A549 (cell line): ENCODE measurements at regions not wholly inside any gene's neighbourhood (a gene's known extent, or its start where the extent isn't known, plus 50 kb on each side); places are given as distances from the start of the nearest gene placed in this dataset.

Experiments
- ATAC-seq, 2 experiments: fragments of 200-7000 bp in 1 of 2; fragments of >200 bp in 1 of 2; cut with Nextera tagmentation in 1 of 2; cut with Tn5 transposase in 1 of 2; 3 replicates each; pipeline versions ENCODE4 v1.8.0 to v1.9.1; 2018 to 2020; ENCODE audit warnings: mild to moderate bottlenecking in 1 of 2, moderate library complexity in 1 of 2
- CTCF ChIA-PET: fragments of 300-600 bp; sonication (Branson Sonifier 250); formaldehyde crosslinking; extraction: SDS; loops from one replicate; lab custom pipeline; 2021; ENCODE audit warnings: antibody characterized with exemption, inconsistent platforms; lab: Yijun Ruan, JAX
- POLR2A ChIA-PET: fragments of 350-600 bp; formaldehyde crosslinking; extraction: SDS; loops from one replicate; lab custom pipeline; 2021; ENCODE audit warnings: antibody characterized with exemption, inconsistent platforms; lab: Yijun Ruan, JAX
- DNase-seq, 2 experiments: peaks; one replicate each; pipeline versions ENCODE4 v3.0.0 to v3.0.0-alpha.2; 2011 to 2016; ENCODE audit warnings: low read depth in 1 of 2, low spot score in 1 of 2
- FAIRE-seq: peaks from 2 replicates; lab custom pipeline; 2011; peaks lifted over from hg19 to GRCh38; lab: Jason Lieb, UNC
- H3K27ac ChIP-seq, 2 experiments: fragments of >200 bp; sonication (Bioruptor Twin); formaldehyde crosslinking; 3 replicates each; pipeline ENCODE4 v1.5.1; 2016 to 2017
- H3K4me1 ChIP-seq: fragments of >200 bp; sonication (Bioruptor Twin); formaldehyde crosslinking; 3 replicates; pipeline ENCODE4 v1.6.1; 2016
- H3K4me2 ChIP-seq: fragments of >200 bp; sonication (Bioruptor Twin); formaldehyde crosslinking; 3 replicates; pipeline ENCODE4 v1.6.1; 2016
- H3K4me3 ChIP-seq: fragments of >200 bp; sonication (Bioruptor Twin); formaldehyde crosslinking; 3 replicates; pipeline ENCODE4 v1.5.1; 2016
- H3K9me3 ChIP-seq: fragments of >200 bp; sonication (Bioruptor Twin); formaldehyde crosslinking; 3 replicates; pipeline ENCODE4 v1.6.1; 2016
- BHLHE40 ChIP-seq: IDR thresholded peaks from 2 replicates; pipeline ENCODE4 v1.6.1; 2012; ENCODE audit warnings: low read depth, low read length, inconsistent platforms
- CBX2 ChIP-seq: fragments of 200-600 bp; sonication (generic); IDR thresholded peaks from 2 replicates; pipeline ENCODE4 v1.6.1; 2016; ENCODE audit warnings: low read depth, mild to moderate bottlenecking, borderline replicate concordance
- CBX8 ChIP-seq: fragments of 200-600 bp; sonication (generic); IDR thresholded peaks from 2 replicates; pipeline ENCODE4 v1.6.1; 2016
- CEBPB ChIP-seq, 2 experiments: fragments of >200 bp in 1 of 2; sonication (Bioruptor Twin) in 1 of 2; formaldehyde crosslinking in 1 of 2; IDR thresholded peaks; 2 replicates each; pipeline ENCODE4 v1.6.1; 2012 to 2016
- CHD2 ChIP-seq: fragments of 150-350 bp; IDR thresholded peaks from 2 replicates; pipeline ENCODE4 v1.6.1; 2014; ENCODE audit warnings: low read length; ENCODE audit not compliant: partially characterized antibody
- CHD4 ChIP-seq: fragments of 200-600 bp; sonication (generic); IDR thresholded peaks from 2 replicates; pipeline ENCODE4 v1.6.1; 2016; ENCODE audit warnings: antibody characterized with exemption, mild to moderate bottlenecking, borderline replicate concordance
- EHMT2 ChIP-seq: fragments of 200-600 bp; sonication (generic); IDR thresholded peaks from 2 replicates; pipeline ENCODE4 v1.6.1; 2016; ENCODE audit warnings: antibody characterized with exemption, low read depth, mild to moderate bottlenecking, moderate library complexity
- FOSB ChIP-seq: fragments of 250-450 bp; sonication (Bioruptor Pico); IDR thresholded peaks from 2 replicates; pipeline ENCODE4 v1.5.0; 2020; ENCODE audit warnings: mild to moderate bottlenecking, moderate library complexity
- GATA3 ChIP-seq: IDR thresholded peaks from 2 replicates; pipeline ENCODE4 v1.6.1; 2012; ENCODE audit warnings: borderline replicate concordance
- HEYL ChIP-seq: fragments of 250-450 bp; sonication (Bioruptor Pico); IDR thresholded peaks from 2 replicates; pipeline ENCODE4 v1.8.0; 2021; ENCODE audit warnings: mild to moderate bottlenecking, moderate library complexity
- HOXA7 ChIP-seq: fragments of 250-450 bp; sonication (Bioruptor Pico); IDR thresholded peaks from 2 replicates; pipeline ENCODE4 v1.5.0; 2020; ENCODE audit warnings: mild to moderate bottlenecking, moderate library complexity
- JUN ChIP-seq, 2 experiments: fragments of >200 bp; sonication (Bioruptor Twin); formaldehyde crosslinking; IDR thresholded peaks; 2 replicates in 1 of 2; 3 replicates in 1 of 2; pipeline ENCODE4 v1.6.1; 2016 to 2017
- KDM1A ChIP-seq: fragments of 200-600 bp; sonication (generic); IDR thresholded peaks from 2 replicates; pipeline ENCODE4 v1.6.1; 2016; ENCODE audit warnings: low read depth, mild to moderate bottlenecking
- MAFK ChIP-seq: fragments of 450-650 bp; IDR thresholded peaks from 2 replicates; pipeline ENCODE4 v1.6.1; 2014; ENCODE audit not compliant: partially characterized antibody
- RAD21 ChIP-seq, 2 experiments: fragments of >200 bp in 1 of 2; sonication (Bioruptor Twin) in 1 of 2; formaldehyde crosslinking in 1 of 2; IDR thresholded peaks in 1 of 2; conservative IDR thresholded peaks in 1 of 2; 2 replicates in 1 of 2; 3 replicates in 1 of 2; pipeline ENCODE4 v1.6.1; 2012 to 2018; ENCODE audit warnings: inconsistent platforms in 1 of 2
- RFX5 ChIP-seq: fragments of 450-650 bp; IDR thresholded peaks from 2 replicates; pipeline ENCODE4 v1.7.1; 2014; ENCODE audit warnings: antibody characterized with exemption, mild to moderate bottlenecking, moderate library complexity
- SMC3 ChIP-seq: fragments of >200 bp; sonication (Bioruptor Twin); formaldehyde crosslinking; IDR thresholded peaks from 3 replicates; pipeline ENCODE4 v1.6.1; 2018; ENCODE audit warnings: inconsistent platforms
- SREBF2 ChIP-seq: fragments of 450-650 bp; IDR thresholded peaks from 2 replicates; pipeline ENCODE4 v1.6.1; 2014; ENCODE audit warnings: mild to moderate bottlenecking, moderate library complexity
- TFCP2L1 ChIP-seq: fragments of 250-450 bp; sonication (Bioruptor Pico); IDR thresholded peaks from 2 replicates; pipeline ENCODE4 v1.5.0; 2021; ENCODE audit warnings: mild to moderate bottlenecking
- TP53 ChIP-seq: fragments of 250-450 bp; sonication (Bioruptor Pico); IDR thresholded peaks from 2 replicates; pipeline ENCODE4 v1.5.0; 2021; ENCODE audit warnings: mild to moderate bottlenecking, moderate library complexity
- WGBS: methylation state at CpG from one replicate; pipeline ENCODE4 v1.1.6; 2017; ENCODE audit errors: missing lambda C conversion rate; 5-methylcytosine and 5-hydroxymethylcytosine counted together
- TF ChIP-seq, protein P1 (sequence below): fragments of >200 bp; sonication (Bioruptor Twin); formaldehyde crosslinking; IDR thresholded peaks from 3 replicates; pipeline ENCODE4 v1.6.1; 2016
- TF ChIP-seq, protein P2 (sequence below): fragments of 250-450 bp; sonication (Bioruptor Pico); IDR thresholded peaks from 2 replicates; pipeline ENCODE4 v1.5.0; 2021; ENCODE audit warnings: mild to moderate bottlenecking, moderate library complexity, borderline replicate concordance
- TF ChIP-seq, protein P3 (sequence below): fragments of 450-650 bp; IDR thresholded peaks from 2 replicates; pipeline ENCODE4 v1.6.1; 2014; ENCODE audit warnings: antibody characterized with exemption

DNA sequence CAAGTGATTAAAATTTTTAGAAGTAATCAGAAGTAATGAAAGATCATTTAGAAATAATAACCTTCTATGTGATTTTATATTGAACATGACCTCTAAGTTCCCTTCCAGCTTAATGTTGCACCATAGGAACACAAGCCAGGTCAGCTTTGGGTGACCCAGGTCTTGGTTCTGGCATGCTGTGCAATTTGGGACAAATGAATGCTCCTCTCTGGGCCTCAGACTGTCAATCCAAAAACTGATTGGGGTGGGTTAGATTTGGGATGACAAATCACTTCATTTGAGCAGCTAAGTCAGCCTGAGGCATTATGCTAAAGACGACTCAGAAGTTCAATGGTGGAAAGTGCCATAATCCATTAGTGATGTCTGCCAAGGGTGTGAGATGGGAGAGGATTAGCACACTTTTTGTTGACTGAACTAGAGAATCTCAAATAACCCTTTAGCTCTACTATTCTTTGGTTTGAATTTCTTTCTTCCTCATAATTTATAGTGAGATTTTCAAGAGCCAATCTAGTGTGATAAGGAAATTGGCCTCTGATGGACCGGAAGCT lies 60.7 kb upstream of the BOD1 start:
- no peak for FAIRE-seq
- no peak overlapping the region for H3K4me3 ChIP-seq
- no peak for ATAC-seq
- POLR2A ChIA-PET = no interaction called here
- no peaks in the 10 kb centered on the region for H3K4me1 ChIP-seq
- TF ChIP-seq MAFK (no peak), RAD21 (conservative IDR thresholded peaks at IDR 0.05 in 1 of 2, IDR thresholded peaks at IDR 0.05 in 1 of 2) (no peak), TP53 (CRISPR knock-in tag) (no peak), CBX8 (no peak), CHD2 (no peak)
- TF ChIP-seq, protein P1, sequence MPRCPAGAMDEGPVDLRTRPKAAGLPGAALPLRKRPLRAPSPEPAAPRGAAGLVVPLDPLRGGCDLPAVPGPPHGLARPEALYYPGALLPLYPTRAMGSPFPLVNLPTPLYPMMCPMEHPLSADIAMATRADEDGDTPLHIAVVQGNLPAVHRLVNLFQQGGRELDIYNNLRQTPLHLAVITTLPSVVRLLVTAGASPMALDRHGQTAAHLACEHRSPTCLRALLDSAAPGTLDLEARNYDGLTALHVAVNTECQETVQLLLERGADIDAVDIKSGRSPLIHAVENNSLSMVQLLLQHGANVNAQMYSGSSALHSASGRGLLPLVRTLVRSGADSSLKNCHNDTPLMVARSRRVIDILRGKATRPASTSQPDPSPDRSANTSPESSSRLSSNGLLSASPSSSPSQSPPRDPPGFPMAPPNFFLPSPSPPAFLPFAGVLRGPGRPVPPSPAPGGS = no peak
- TF ChIP-seq, all 56 proteins: peak for 0
- no peak for DNase-seq
- Histone ChIP-seq H3K9me3 (0 out of 3 replicates have a peak, but pooled peaks cover 8% of the 10 kb centered on the region), H3K27ac (no peak overlapping the region), H3K4me2 (no peak overlapping the region)
- WGBS = 62% methylated on average over 2 of the region's 2 CpGs
- CTCF ChIA-PET = interaction anchor here (1.1 to 1.4 kb wide), 3 partner anchors 23 to 58 kb away, joined by 3 read pairs; no protein-coding TSS in a partner anchor

DNA sequence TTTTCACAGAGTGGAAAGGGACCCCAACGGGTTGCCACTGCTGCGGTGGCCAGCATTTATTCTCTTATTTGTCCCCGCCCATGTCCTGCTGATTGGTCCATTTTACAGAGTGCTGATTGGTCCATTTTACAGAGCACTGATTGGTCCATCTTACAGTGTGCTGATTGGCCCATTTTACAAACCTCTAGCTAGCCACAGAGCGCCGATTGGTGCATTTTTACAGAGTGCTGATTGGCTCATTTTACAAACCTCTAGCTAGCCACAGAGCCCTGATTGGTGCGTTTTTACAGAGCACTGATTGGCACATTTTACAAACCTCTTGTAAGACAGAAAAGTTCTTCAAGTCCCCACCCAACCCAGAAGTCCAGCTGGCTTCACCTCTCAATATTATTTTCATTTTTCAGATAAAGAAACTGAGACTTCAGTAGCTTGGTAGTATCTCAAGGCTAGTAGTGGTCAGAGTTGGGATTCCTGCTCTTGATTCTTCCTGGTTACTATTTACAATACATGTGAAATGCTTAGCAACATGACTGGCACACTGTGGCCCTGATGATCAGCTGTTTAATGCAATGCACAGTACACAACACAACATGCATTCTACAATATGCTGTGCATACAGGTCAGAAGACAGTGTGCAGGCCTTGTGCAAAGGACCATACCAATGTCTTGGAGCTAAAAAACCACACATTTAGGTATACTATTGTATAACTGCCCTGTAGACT lies 63.6 kb upstream of the BOD1 start:
- POLR2A ChIA-PET = no interaction called here
- no peak overlapping the region for H3K4me2 ChIP-seq

DNA sequence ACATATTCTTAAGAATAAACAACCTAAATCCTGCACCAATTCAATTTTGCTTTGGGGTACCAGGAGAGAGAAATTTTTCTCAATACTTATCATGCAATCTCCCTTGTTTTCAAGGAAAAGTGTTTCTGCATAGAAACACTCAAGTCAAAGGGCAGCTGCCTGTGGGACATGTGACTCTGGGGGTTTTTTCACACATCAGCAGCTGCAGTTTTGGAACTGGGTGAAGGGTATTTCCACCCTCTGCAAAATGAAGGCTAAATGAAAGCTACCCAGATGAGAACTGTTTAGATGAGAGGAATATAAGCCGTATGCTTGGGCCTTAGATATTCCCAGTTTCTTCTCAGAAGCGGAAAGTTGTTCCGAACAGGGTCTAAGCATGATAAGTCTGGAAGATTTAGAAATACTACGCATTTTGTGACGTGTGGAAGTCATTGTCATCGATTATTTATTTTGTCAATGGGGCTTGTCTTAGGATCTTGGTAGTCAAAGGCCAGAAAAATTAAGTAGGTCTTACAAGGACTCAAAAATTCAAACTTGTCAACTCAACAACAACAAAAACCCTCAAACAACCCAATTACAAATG lies 64.3 kb upstream of the BOD1 start:
- WGBS = 71% methylated on average over 6 of the region's 6 CpGs
- Histone ChIP-seq H3K4me1 (no peaks in the 10 kb centered on the region), H3K27ac (no peak overlapping the region), H3K4me2 (no peak overlapping the region), H3K9me3 (0 out of 3 replicates have a peak, but pooled peaks cover 2% of the 10 kb centered on the region), H3K4me3 (no peak overlapping the region)
- DNase-seq = no peak
- ChIA-PET POLR2A (no interaction called here), CTCF (interaction anchor here (1.1 to 1.3 kb wide), 2 partner anchors 9 to 15 kb away, joined by 4 to 5 read pairs; no protein-coding TSS in a partner anchor)
- no peak for ATAC-seq
- FAIRE-seq = no peak
- TF ChIP-seq MAFK (no peak), KDM1A (no peak), CHD4 (no peak), HEYL (CRISPR knock-in tag) (no peak), BHLHE40 (no peak), SREBF2 (no peak), SMC3 (no peak), RAD21 (conservative IDR thresholded peaks at IDR 0.05 in 1 of 2, IDR thresholded peaks at IDR 0.05 in 1 of 2) (no peak), CBX2 (no peak), GATA3 (no peak), TP53 (CRISPR knock-in tag) (no peak), RFX5 (no peak), CEBPB (IDR thresholded peaks at IDR 0.05) (no peak), TFCP2L1 (CRISPR knock-in tag) (no peak), FOSB (CRISPR knock-in tag) (no peak), HOXA7 (CRISPR knock-in tag) (no peak), JUN (IDR thresholded peaks at IDR 0.05) (no peak)
- TF ChIP-seq, protein P2, sequence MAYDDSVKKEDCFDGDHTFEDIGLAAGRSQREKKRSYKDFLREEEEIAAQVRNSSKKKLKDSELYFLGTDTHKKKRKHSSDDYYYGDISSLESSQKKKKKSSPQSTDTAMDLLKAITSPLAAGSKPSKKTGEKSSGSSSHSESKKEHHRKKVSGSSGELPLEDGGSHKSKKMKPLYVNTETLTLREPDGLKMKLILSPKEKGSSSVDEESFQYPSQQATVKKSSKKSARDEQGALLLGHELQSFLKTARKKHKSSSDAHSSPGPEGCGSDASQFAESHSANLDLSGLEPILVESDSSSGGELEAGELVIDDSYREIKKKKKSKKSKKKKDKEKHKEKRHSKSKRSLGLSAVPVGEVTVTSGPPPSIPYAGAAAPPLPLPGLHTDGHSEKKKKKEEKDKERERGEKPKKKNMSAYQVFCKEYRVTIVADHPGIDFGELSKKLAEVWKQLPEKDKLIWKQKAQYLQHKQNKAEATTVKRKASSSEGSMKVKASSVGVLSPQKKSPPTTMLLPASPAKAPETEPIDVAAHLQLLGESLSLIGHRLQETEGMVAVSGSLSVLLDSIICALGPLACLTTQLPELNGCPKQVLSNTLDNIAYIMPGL (CRISPR knock-in tag) = no peak
- TF ChIP-seq, protein P3, sequence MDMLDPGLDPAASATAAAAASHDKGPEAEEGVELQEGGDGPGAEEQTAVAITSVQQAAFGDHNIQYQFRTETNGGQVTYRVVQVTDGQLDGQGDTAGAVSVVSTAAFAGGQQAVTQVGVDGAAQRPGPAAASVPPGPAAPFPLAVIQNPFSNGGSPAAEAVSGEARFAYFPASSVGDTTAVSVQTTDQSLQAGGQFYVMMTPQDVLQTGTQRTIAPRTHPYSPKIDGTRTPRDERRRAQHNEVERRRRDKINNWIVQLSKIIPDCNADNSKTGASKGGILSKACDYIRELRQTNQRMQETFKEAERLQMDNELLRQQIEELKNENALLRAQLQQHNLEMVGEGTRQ = no peak
- TF ChIP-seq, protein P1 = no peak

More for the DNA sequence above, 63.6 kb upstream of the BOD1 start:
- CTCF ChIA-PET = interaction anchor here (1.1 to 1.3 kb wide), 2 partner anchors 9 to 14 kb away, joined by 4 to 5 read pairs; no protein-coding TSS in a partner anchor
- ATAC-seq (no peak), DNase-seq (no peak), FAIRE-seq (no peak)
- TF ChIP-seq MAFK (peak; percentile 28), EHMT2 (no peak)
- WGBS = 71% methylated on average over 6 of the region's 6 CpGs
- Histone ChIP-seq H3K27ac (no peak overlapping the region), H3K4me1 (no peaks in the 10 kb centered on the region), H3K4me3 (no peak overlapping the region), H3K9me3 (0 out of 3 replicates have a peak, but pooled peaks cover 4% of the 10 kb centered on the region)
